Astrocyte (in vitro differentiated cells and primary cell): ENCODE measurements at regions not wholly inside any gene's neighbourhood (a gene's known extent, or its start where the extent isn't known, plus 50 kb on each side); places are given as distances from the start of the nearest gene placed in this dataset.

Source experiments
- CTCF ChIP-seq: IDR thresholded peaks from 2 replicates; pipeline ENCODE4 v1.5.1; 2011; ENCODE audit warnings: low read depth, mild to moderate bottlenecking, inconsistent platforms, low read length, moderate library complexity; ENCODE audit not compliant: insufficient read depth
- EZH2 ChIP-seq: IDR thresholded peaks from 2 replicates; pipeline ENCODE4 v1.6.1; 2012; ENCODE audit warnings: mild to moderate bottlenecking, low read length, inconsistent platforms; ENCODE audit not compliant: insufficient read depth

GRCh38 chr3:87793337-87793877 lies 265.4 kb downstream of the CGGBP1 start:
- no peak for TF ChIP-seq CTCF
- TF ChIP-seq EZH2 = no peak
